ENCODE measurements at regions not wholly inside any gene's neighbourhood (a gene's known extent, or its start where the extent isn't known, plus 50 kb on each side); places are given as distances from the start of the nearest gene placed in this dataset.
A peak's percentile ranks its signal among the peaks of the same experiment; 100 is the strongest.

- TF ChIP-seq THRB (CRISPR knock-in tag; conservative IDR thresholded peaks at IDR 0.05): no peak
Observed at GRCh38 chr4:100017637-100018310, 67.7 kb upstream of the H2AZ1 start (continued).

GRCh38 chr4:100016191-100016590 is 66.1 kb upstream of the H2AZ1 start:
- no TSS peak for BruUV-seq (replicated peaks)
- no peaks in the 10 kb centered on the region for H3K36me3 ChIP-seq (ENCODE audit: control insufficient read depth, insufficient read depth, low read length)
- H3K4me1 ChIP-seq (replicated peaks in 1 of 2; ENCODE audit: control insufficient read depth in 2 of 2, insufficient read depth in 2 of 2, low read length in 2 of 2): no peaks in the 10 kb centered on the region
- TF ChIP-seq HNRNPK (IDR thresholded peaks at IDR 0.05; ENCODE audit: low read depth, low read length, poor library complexity, severe bottlenecking) (no peak), ZNF316 (IDR thresholded peaks at IDR 0.05) (peak; percentile 24; the same call in 1 of the 2 replicates)
- DNase-seq (ENCODE audit: extremely low read depth in 1 of 4, low spot score in 3 of 4) (no peak), ATAC-seq (no peak), FAIRE-seq (no peak)
- intact Hi-C loops (cut with micrococcal nuclease) (no loop called here), in situ Hi-C loops (cut with MboI) (no loop called here)
- no peak overlapping the region for H2AFZ ChIP-seq (ENCODE audit: low read depth, low read length)
- H3K79me2 ChIP-seq (ENCODE audit: control insufficient read depth, insufficient read depth, low read length): no peaks in the 10 kb centered on the region
- no peak overlapping the region for H3K4me3 ChIP-seq
- H3K27ac ChIP-seq (ENCODE audit: extremely low read depth, low read depth, low read length): no peak overlapping the region
- 0% methylated on average over 3 of the region's 3 CpGs for WGBS (ENCODE audit: insufficient coverage, low coverage, missing lambda C conversion rate)
- H3K9ac ChIP-seq (ENCODE audit: insufficient read depth in 1 of 2, low read depth in 2 of 2, low read length in 2 of 2): no peak overlapping the region
- no peaks in the 10 kb centered on the region for H3K27me3 ChIP-seq (ENCODE audit: control insufficient read depth in 2 of 2, insufficient read depth in 2 of 2, low read length in 2 of 2)
- ChIA-PET CTCF (ENCODE audit: low intra/inter-chr PET ratio) (no interaction called here), POLR2A (no interaction called here)
- no peaks in the 10 kb centered on the region for H4K20me1 ChIP-seq (replicated peaks; ENCODE audit: control insufficient read depth, insufficient read depth, low read length)
- H3K9me3 ChIP-seq (replicated peaks; ENCODE audit: control insufficient read depth, insufficient read depth, low read depth, low read length): no peaks in the 10 kb centered on the region
- H3K9me1 ChIP-seq (ENCODE audit: control insufficient read depth, insufficient read depth, low read length): no peaks in the 10 kb centered on the region
- no peak overlapping the region for H3K4me2 ChIP-seq (ENCODE audit: insufficient read depth, low read length)

Measured in K562 (cell line).